Peyer's patch (tissue), 4 donors: ENCODE measurements at regions not wholly inside any gene's neighbourhood (a gene's known extent, or its start where the extent isn't known, plus 50 kb on each side); places are given as distances from the start of the nearest gene placed in this dataset.

Experiments used
- CTCF ChIP-seq, 6 experiments: fragments of 450-650 bp in 4 of 6; fragments of 200-600 bp in 2 of 6; sonication (generic) in 1 of 6; IDR thresholded peaks; one replicate each; pipeline ENCODE4 v1.5.1; 2017 to 2019; ENCODE audit warnings: antibody characterized with exemption in 6 of 6, mild to moderate bottlenecking in 3 of 6, moderate library complexity in 1 of 6
- POLR2A ChIP-seq, 2 donors: fragments of 450-650 bp; IDR thresholded peaks; one replicate each; pipeline ENCODE4 v1.5.1; 2017; ENCODE audit warnings: antibody characterized with exemption in 2 of 2, mild to moderate bottlenecking in 2 of 2, moderate library complexity in 2 of 2

GRCh38 chr10:117635826-117636225, 93.3 kb downstream of the EMX2 start:
- TF ChIP-seq CTCF (IDR thresholded peaks at IDR 0.05), result no peak
- TF ChIP-seq POLR2A (IDR thresholded peaks at IDR 0.05), result no peak
